GM04503 (cell line): ENCODE measurements at regions not wholly inside any gene's neighbourhood (a gene's known extent, or its start where the extent isn't known, plus 50 kb on each side); places are given as distances from the start of the nearest gene placed in this dataset.
A peak's percentile ranks its signal among the peaks of the same experiment; 100 is the strongest.
"Not testable (repeated sequence)": the region's sequence is repeated elsewhere in the genome, so short reads cannot be mapped to it uniquely, and the experiment has no call there.

Experiments used
- DNase-seq: peaks from one replicate; pipeline ENCODE4 v3.0.0-alpha.2; 2012; ENCODE audit warnings: low read depth

- no peak for DNase-seq
Observed at GRCh38 chr4:123217664-123218063, 178.9 kb upstream of the SPRY1 start.

GRCh38 chr4:123218981-123219380, 177.6 kb upstream of the SPRY1 start:
- DNase-seq = no peak

- no peak for DNase-seq
Observed at GRCh38 chr4:123229286-123229685, 167.3 kb upstream of the SPRY1 start.

GRCh38 chr4:123230061-123230460, 166.5 kb upstream of the SPRY1 start:
- no peak for DNase-seq

GRCh38 chr4:123232439-123232838, 164.2 kb upstream of the SPRY1 start:
- no peak for DNase-seq

- no peak for DNase-seq
Observed at GRCh38 chr4:123233136-123233768, 163.3 kb upstream of the SPRY1 start.

GRCh38 chr4:123234955-123235354, 161.6 kb upstream of the SPRY1 start:
- DNase-seq = no peak

- peak; percentile 41 for DNase-seq
Observed at GRCh38 chr4:123235431-123235830, 161.2 kb upstream of the SPRY1 start.

GRCh38 chr4:123236606-123237005, 160.0 kb upstream of the SPRY1 start:
- DNase-seq = no peak

GRCh38 chr4:123240286-123240685, 156.3 kb upstream of the SPRY1 start:
- DNase-seq = not testable (repeated sequence)

- DNase-seq = not testable (repeated sequence)
Observed at GRCh38 chr4:123243220-123243619, 153.4 kb upstream of the SPRY1 start.

- no peak for DNase-seq
Observed at GRCh38 chr4:123244137-123244536, 152.5 kb upstream of the SPRY1 start.

GRCh38 chr4:123246085-123246484, 150.5 kb upstream of the SPRY1 start:
- no peak for DNase-seq

GRCh38 chr4:123248085-123248659, 148.4 kb upstream of the SPRY1 start:
- DNase-seq = peak; percentile 33

- DNase-seq = no peak
Observed at GRCh38 chr4:123249821-123250220, 146.8 kb upstream of the SPRY1 start.

- DNase-seq = no peak
Observed at GRCh38 chr4:123250843-123251242, 145.8 kb upstream of the SPRY1 start.

GRCh38 chr4:123255971-123256370, 140.6 kb upstream of the SPRY1 start:
- no peak for DNase-seq

- no peak for DNase-seq
Observed at GRCh38 chr4:123256901-123257300, 139.7 kb upstream of the SPRY1 start.

- no peak for DNase-seq
Observed at GRCh38 chr4:123257591-123257990, 139.0 kb upstream of the SPRY1 start.

GRCh38 chr4:123259676-123260646, 136.6 kb upstream of the SPRY1 start:
- no peak for DNase-seq

- DNase-seq = no peak
Observed at GRCh38 chr4:123260653-123261052, 135.9 kb upstream of the SPRY1 start.

- DNase-seq = no peak
Observed at GRCh38 chr4:123262080-123262479, 134.5 kb upstream of the SPRY1 start.

- DNase-seq = no peak
Observed at GRCh38 chr4:123265443-123265842, 131.2 kb upstream of the SPRY1 start.
